T-cell (primary cell): ENCODE measurements at regions not wholly inside any gene's neighbourhood (a gene's known extent, or its start where the extent isn't known, plus 50 kb on each side); places are given as distances from the start of the nearest gene placed in this dataset.

ENCODE experiments used
- ATAC-seq, 4 experiments: fragments of 200-7000 bp in 3 of 4; fragments of 150-1000 bp in 1 of 4; cut with Tn5 transposase; replicated peaks in 1 of 4; 1 replicate in 3 of 4; 2 replicates in 1 of 4; pipeline ENCODE4 v1.10.0; 2021; ENCODE audit warnings: moderate library complexity in 3 of 4, mild to moderate bottlenecking in 2 of 4, moderate number of reproducible peaks in 1 of 4
- CTCF ChIA-PET, 2 donors: fragments of 300-600 bp; sonication (Branson Sonifier 250); formaldehyde crosslinking; loops; one replicate each; lab custom pipeline; 2022; ENCODE audit warnings: antibody characterized with exemption in 2 of 2; lab: Charles Lee
- POLR2A ChIA-PET, 2 donors: fragments of 300-600 bp; sonication (Branson Sonifier 250); formaldehyde crosslinking; loops; one replicate each; lab custom pipeline; 2022; ENCODE audit warnings: antibody characterized with exemption in 2 of 2; lab: Charles Lee
- DNase-seq, 35 experiments: peaks; one replicate each; pipeline versions ENCODE4 v3.0.0 to v3.0.0-alpha.2; 2013 to 2023
- H3K27ac ChIP-seq: one replicate; pipeline ENCODE4 v1.5.1; 2013; ENCODE audit warnings: low read length
- H3K27me3 ChIP-seq, 2 experiments: replicated peaks in 1 of 2; 1 replicate in 1 of 2; 2 replicates in 1 of 2; pipeline versions ENCODE4 v1.6.1 to v1.7.0; 2013; ENCODE audit warnings: low read length in 1 of 2, mixed read lengths in 1 of 2; ENCODE audit not compliant: control insufficient read depth in 2 of 2, insufficient read depth in 2 of 2; ENCODE audit errors: extremely low read depth in 1 of 2
- H3K36me3 ChIP-seq, 2 donors: 1 replicate in 1 of 2; 2 replicates in 1 of 2; pipeline versions ENCODE4 v1.6.1 to v1.7.0; 2013; ENCODE audit warnings: low read length in 1 of 2; ENCODE audit not compliant: control insufficient read depth in 2 of 2, insufficient read depth in 1 of 2; ENCODE audit errors: extremely low read depth in 1 of 2
- H3K4me1 ChIP-seq, 2 experiments: 1 replicate in 1 of 2; 2 replicates in 1 of 2; pipeline versions ENCODE4 v1.6.1 to v1.7.0; 2013; ENCODE audit warnings: low read length in 2 of 2, mixed read lengths in 1 of 2; ENCODE audit not compliant: insufficient read depth in 2 of 2, control insufficient read depth in 1 of 2; ENCODE audit errors: extremely low read depth in 1 of 2
- H3K4me3 ChIP-seq, 2 donors: 1 replicate in 1 of 2; 2 replicates in 1 of 2; pipeline versions ENCODE4 v1.5.1 to v1.7.0; 2013; ENCODE audit warnings: mild to moderate bottlenecking in 2 of 2, low read length in 1 of 2, moderate library complexity in 1 of 2; ENCODE audit not compliant: control insufficient read depth in 1 of 2; ENCODE audit errors: extremely low read depth in 1 of 2
- H3K9me3 ChIP-seq: 2 replicates; pipeline ENCODE4 v1.7.0; 2013
- H3K27ac Mint-ChIP-seq, 2 donors: one replicate each; pipeline ENCODE4 v1.8.0; 2020 to 2021; ENCODE audit warnings: mild to moderate bottlenecking in 2 of 2, mixed read lengths in 2 of 2
- H3K27me3 Mint-ChIP-seq, 2 donors: one replicate each; pipeline ENCODE4 v1.8.0; 2021 to 2022; ENCODE audit warnings: mixed read lengths in 2 of 2
- H3K36me3 Mint-ChIP-seq: one replicate; pipeline ENCODE4 v1.8.0; 2021; ENCODE audit warnings: mixed read lengths
- H3K4me1 Mint-ChIP-seq, 3 donors: one replicate each; pipeline ENCODE4 v1.8.0; 2020 to 2022; ENCODE audit warnings: mixed read lengths in 3 of 3, mild to moderate bottlenecking in 1 of 3
- H3K4me3 Mint-ChIP-seq, 3 donors: one replicate each; pipeline ENCODE4 v1.8.0; 2020 to 2022; ENCODE audit warnings: mild to moderate bottlenecking in 3 of 3, mixed read lengths in 3 of 3, moderate library complexity in 3 of 3
- H3K9me3 Mint-ChIP-seq, 3 donors: one replicate each; pipeline ENCODE4 v1.8.0; 2020 to 2022; ENCODE audit warnings: mixed read lengths in 3 of 3
- WGBS: methylation state at CpG from one replicate; pipeline ENCODE4 v1.1.5; 2013; ENCODE audit warnings: missing lambda C conversion rate; ENCODE audit not compliant: insufficient coverage; 5-methylcytosine and 5-hydroxymethylcytosine counted together

DNA sequence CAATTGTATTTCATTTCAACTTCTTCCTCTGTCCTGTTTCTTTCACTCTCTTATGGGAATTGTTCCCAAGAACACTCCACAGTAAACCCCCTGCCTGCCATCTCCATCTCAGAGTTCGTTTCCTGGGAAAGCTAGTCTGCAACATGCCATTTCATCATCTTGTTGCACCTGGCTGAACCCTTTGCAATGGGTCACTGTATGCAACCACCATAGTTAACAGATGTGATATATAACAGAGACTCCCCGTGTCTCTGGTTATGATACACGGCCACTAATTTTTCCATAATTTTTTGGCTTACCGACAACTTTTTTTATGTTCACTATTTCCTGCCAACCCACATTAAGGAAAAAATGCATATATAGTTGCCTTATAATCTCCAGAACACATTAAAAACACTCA lies 95.5 kb downstream of the CHST2 start:
- Mint-ChIP-seq H3K9me3 (no peaks in the 10 kb centered on the region), H3K4me1 (peaks cover 22 to 31% (median 29%) of the 10 kb centered on the region in 3 donors), H3K27me3 (no peaks in the 10 kb centered on the region), H3K4me3 (no peak overlapping the region), H3K36me3 (no peaks in the 10 kb centered on the region), H3K27ac (no peak overlapping the region)
- no peaks in the 10 kb centered on the region for H3K27me3 ChIP-seq
- ChIA-PET CTCF (no interaction called here), POLR2A (interaction anchor here in 1 of 2 donors (0.6 kb wide), 1 partner anchor 552 kb away, joined by 4 read pairs; no protein-coding TSS in a partner anchor)
- DNase-seq (no peak), ATAC-seq (no peak)
- H3K4me3 ChIP-seq = no peak overlapping the region
- H3K36me3 ChIP-seq = no peaks in the 10 kb centered on the region
- no peak overlapping the region for H3K27ac ChIP-seq
- no peaks in the 10 kb centered on the region for H3K9me3 ChIP-seq
- 90% methylated on average over 2 of the region's 4 CpGs for WGBS
- peaks cover 0 to 18% of the 10 kb centered on the region in 2 experiments for H3K4me1 ChIP-seq
